PC-3 (cell line): ENCODE measurements at regions not wholly inside any gene's neighbourhood (a gene's known extent, or its start where the extent isn't known, plus 50 kb on each side); places are given as distances from the start of the nearest gene placed in this dataset.

Experiments used
- CTCF ChIP-seq: fragments of 300-600 bp; sonication (generic); conservative IDR thresholded peaks from 2 replicates; pipeline ENCODE4 v1.5.1; 2017; ENCODE audit warnings: antibody characterized with exemption, low read depth, mild to moderate bottlenecking, low read length
- EZH2 ChIP-seq: fragments of 300-600 bp; sonication (generic); IDR thresholded peaks from one replicate; pipeline ENCODE4 v1.6.1; 2017; ENCODE audit warnings: antibody characterized with exemption, mild to moderate bottlenecking, low read length; ENCODE audit not compliant: unreplicated experiment
- EZH2phosphoT487 ChIP-seq: fragments of 300-600 bp; sonication (generic); IDR thresholded peaks from 2 replicates; pipeline ENCODE4 v1.6.1; 2018; ENCODE audit warnings: mild to moderate bottlenecking, antibody characterized with exemption, low read length, borderline replicate concordance

- TF ChIP-seq CTCF (no peak), EZH2 (no peak), EZH2phosphoT487 (no peak)
These were observed 238.6 kb downstream of the MEX3B start for GRCh38 chr15:81807186-81807585.
